ENCODE measurements at regions not wholly inside any gene's neighbourhood (a gene's known extent, or its start where the extent isn't known, plus 50 kb on each side); places are given as distances from the start of the nearest gene placed in this dataset.

GRCh38 chr2:239753401-239753837 lies 271.7 kb downstream of the NDUFA10 start:
- Histone ChIP-seq H3K27me3 (peaks cover 0 to 31% (median 0%) of the 10 kb centered on the region in 9 donors), H3K4me3 (no peak overlapping the region), H3K36me3 (no peaks in the 10 kb centered on the region), H3K9me3 (no peaks in the 10 kb centered on the region), H3K4me1 (peaks cover 0 to 19% (median 0%) of the 10 kb centered on the region in 12 donors), H3K27ac (no peak overlapping the region)
- TF ChIP-seq CTCF (IDR thresholded peaks at IDR 0.05) (no peak), POLR2A (IDR thresholded peaks at IDR 0.05) (no peak)
- ATAC-seq, result no peak
- WGBS, 4 donors, result 78 to 85% (median 79%) methylated on average over 14 of the region's 14 CpGs
- peak in 1 of 5 donors; percentile 23 for DNase-seq
- intact Hi-C loops (cut with DNase I), result no loop called here

GRCh38 chr2:239752951-239753350 lies 272.2 kb downstream of the NDUFA10 start:
- Histone ChIP-seq H3K4me3 (no peak overlapping the region), H3K27me3 (peaks cover 0 to 33% (median 0%) of the 10 kb centered on the region in 9 donors), H3K27ac (no peak overlapping the region), H3K36me3 (no peaks in the 10 kb centered on the region), H3K9me3 (no peaks in the 10 kb centered on the region), H3K4me1 (peaks cover 0 to 19% (median 0%) of the 10 kb centered on the region in 12 donors)
- 75 to 90% (median 82%) methylated on average over 13 of the region's 13 CpGs for WGBS, 4 donors
- DNase-seq, result no peak
- intact Hi-C loops (cut with DNase I), result no loop called here
- TF ChIP-seq POLR2A (IDR thresholded peaks at IDR 0.05), result no peak
- ATAC-seq, result no peak

DNA sequence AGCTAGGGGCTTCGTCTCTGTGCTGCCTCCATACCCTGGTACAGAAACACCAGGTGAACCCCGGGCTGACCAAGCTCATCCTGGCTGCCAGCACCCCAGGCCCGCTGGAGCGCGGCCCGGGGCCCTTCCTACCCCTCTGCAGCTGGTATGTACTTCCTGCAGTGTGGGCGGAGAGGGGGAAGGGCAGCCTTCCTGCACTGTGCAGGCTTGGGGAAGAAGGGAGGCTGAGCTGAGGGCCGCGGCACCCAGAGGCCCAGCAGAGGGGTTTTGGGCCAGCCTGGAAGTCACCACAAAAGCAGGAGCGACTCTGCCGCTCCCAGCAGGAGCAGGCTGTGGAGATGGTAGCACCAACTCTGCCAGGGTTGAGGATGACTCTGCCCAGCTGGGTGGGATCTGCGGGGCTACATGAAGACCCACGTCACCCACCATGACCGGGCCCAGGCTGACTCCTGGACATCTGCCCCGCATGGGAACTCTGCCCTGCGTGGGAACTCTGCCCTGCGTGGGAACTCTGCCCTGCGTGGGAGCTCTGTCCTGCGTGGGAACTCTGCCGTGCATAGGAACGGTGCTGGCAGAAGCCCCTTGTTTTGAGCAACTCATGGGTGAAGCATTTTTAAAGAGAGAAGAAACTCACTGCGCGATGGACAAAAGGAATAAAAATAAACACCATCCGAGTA lies 273.3 kb downstream of the NDUFA10 start:
- peak in 3 of 4 donors; percentile 46 to 77 (median 62) for ATAC-seq
- peaks cover 0 to 18% (median 0%) of the 10 kb centered on the region in 12 donors for H3K4me1 ChIP-seq

DNA sequence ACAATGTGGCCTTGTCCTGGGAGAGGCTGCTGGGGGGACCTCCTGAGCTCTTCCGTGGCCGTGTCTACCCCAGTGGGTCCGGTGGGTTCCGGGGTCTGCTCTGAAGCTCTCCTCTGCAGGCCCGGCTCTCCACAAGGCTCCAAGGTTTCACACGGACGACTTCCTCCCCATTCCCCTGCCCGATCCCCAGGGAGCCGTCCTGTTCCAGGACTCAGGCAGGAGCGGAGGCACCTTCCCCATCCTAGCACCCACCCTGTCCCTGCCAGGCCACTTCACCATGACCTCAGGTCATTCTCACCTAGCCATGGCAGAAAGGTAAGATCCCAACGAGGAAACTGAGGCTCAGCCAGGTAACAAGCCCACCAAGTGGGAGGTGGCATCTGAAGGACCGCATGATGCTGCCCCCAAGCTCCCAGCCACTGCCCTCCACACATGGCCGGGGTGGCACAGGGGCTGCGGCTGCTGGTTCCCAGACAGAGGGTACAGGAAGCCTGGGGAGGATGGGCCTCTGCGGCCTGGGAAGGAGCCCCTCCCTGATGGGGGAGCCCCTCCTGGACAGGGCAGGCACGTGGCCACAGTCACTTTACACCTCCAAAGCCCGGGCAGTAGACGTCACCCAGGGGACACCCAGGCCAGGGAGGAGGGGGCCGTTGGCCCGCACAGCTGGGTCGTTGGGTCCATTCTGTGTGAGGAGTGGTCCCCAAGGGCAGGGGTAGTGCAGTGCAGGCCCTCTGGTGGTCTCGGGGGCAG lies 274.0 kb downstream of the NDUFA10 start:
- H3K4me1 ChIP-seq, result peaks cover 0 to 11% (median 0%) of the 10 kb centered on the region in 12 donors
- peak in 1 of 5 donors; percentile 52 for DNase-seq
- H3K27me3 ChIP-seq, result peaks cover 0 to 51% (median 6%) of the 10 kb centered on the region in 9 donors
- peak overlapping the region in 1 of 12 donors; percentile 1 for H3K4me3 ChIP-seq
- peak in 2 of 4 donors; percentile 10 to 13 for ATAC-seq
- TF ChIP-seq POLR2A (IDR thresholded peaks at IDR 0.05), result no peak
- no peak for TF ChIP-seq CTCF (IDR thresholded peaks at IDR 0.05)
- H3K36me3 ChIP-seq, result no peaks in the 10 kb centered on the region
- no peaks in the 10 kb centered on the region for H3K9me3 ChIP-seq
- WGBS, 4 donors, result 58 to 69% (median 64%) methylated on average over 13 to 22 of the region's 22 CpGs
- intact Hi-C loops (cut with DNase I), result no loop called here
- no peak overlapping the region for H3K27ac ChIP-seq

More for the DNA sequence above, 273.3 kb downstream of the NDUFA10 start:
- H3K36me3 ChIP-seq, result no peaks in the 10 kb centered on the region
- no peak overlapping the region for H3K27ac ChIP-seq
- peaks cover 0 to 44% (median 2%) of the 10 kb centered on the region in 9 donors for H3K27me3 ChIP-seq
- no peak for TF ChIP-seq CTCF (IDR thresholded peaks at IDR 0.05)
- TF ChIP-seq POLR2A (IDR thresholded peaks at IDR 0.05), result no peak
- intact Hi-C loops (cut with DNase I), result no loop called here
- peak in 4 of 5 donors; percentile 29 to 68 (median 50) for DNase-seq
- H3K9me3 ChIP-seq, result no peaks in the 10 kb centered on the region
- 50 to 70% (median 62%) methylated on average over 13 to 24 of the region's 24 CpGs for WGBS, 4 donors
- H3K4me3 ChIP-seq, result peak overlapping the region in 1 of 12 donors; percentile 1
